ENCODE measurements at regions not wholly inside any gene's neighbourhood (a gene's known extent, or its start where the extent isn't known, plus 50 kb on each side); places are given as distances from the start of the nearest gene placed in this dataset.

DNA sequence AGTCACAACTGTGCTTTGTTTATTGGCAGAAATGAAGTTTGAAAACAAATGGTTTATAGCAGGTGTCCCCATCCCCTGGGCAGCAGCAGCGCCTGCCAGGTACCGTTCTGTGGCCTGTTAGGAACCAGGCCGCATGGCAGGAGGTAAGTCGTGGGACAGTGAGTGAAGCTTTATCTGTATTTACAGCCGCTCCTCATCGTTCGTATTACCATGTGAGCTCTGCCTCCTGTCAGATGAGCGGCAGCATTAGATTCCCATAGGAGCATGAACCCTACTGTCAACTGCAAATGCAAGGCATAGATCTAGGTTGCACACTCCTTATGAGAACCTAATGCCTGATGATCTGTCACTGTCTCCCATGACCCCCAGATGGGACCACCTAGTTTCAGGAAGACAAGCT lies 63.4 kb upstream of the SOD1 start:
- Histone ChIP-seq H3K4me1 (ENCODE audit: control insufficient read depth in 4 of 4, insufficient read depth in 4 of 4, low read length in 3 of 4) (peaks cover 0 to 6% (median 0%) of the 10 kb centered on the region in 4 donors), H3K9ac (ENCODE audit: low read depth in 1 of 2, low read length in 2 of 2) (no peak overlapping the region), H3K36me3 (ENCODE audit: control insufficient read depth in 4 of 4, insufficient read depth in 3 of 4, low read depth in 1 of 4, low read length in 3 of 4) (peaks cover 0 to 3% (median 0%) of the 10 kb centered on the region in 4 donors), H3K27me3 (ENCODE audit: control insufficient read depth in 4 of 4, insufficient read depth in 4 of 4, low read length in 3 of 4) (no peaks in the 10 kb centered on the region), H3K4me3 (ENCODE audit: low read depth in 1 of 3, low read length in 3 of 3) (no peak overlapping the region), H3K9me3 (ENCODE audit: control insufficient read depth in 4 of 4, low read length in 3 of 4) (no peaks in the 10 kb centered on the region), H3K27ac (ENCODE audit: low read depth in 1 of 2, low read length in 2 of 2) (no peak overlapping the region)
- no peak for DNase-seq (ENCODE audit: low spot score)
- no peak for TF ChIP-seq EGR1 (IDR thresholded peaks at IDR 0.05; ENCODE audit: low read depth in 2 of 2)
- no peak for TF ChIP-seq YY1 (IDR thresholded peaks at IDR 0.05)
- TF ChIP-seq, protein P1, sequence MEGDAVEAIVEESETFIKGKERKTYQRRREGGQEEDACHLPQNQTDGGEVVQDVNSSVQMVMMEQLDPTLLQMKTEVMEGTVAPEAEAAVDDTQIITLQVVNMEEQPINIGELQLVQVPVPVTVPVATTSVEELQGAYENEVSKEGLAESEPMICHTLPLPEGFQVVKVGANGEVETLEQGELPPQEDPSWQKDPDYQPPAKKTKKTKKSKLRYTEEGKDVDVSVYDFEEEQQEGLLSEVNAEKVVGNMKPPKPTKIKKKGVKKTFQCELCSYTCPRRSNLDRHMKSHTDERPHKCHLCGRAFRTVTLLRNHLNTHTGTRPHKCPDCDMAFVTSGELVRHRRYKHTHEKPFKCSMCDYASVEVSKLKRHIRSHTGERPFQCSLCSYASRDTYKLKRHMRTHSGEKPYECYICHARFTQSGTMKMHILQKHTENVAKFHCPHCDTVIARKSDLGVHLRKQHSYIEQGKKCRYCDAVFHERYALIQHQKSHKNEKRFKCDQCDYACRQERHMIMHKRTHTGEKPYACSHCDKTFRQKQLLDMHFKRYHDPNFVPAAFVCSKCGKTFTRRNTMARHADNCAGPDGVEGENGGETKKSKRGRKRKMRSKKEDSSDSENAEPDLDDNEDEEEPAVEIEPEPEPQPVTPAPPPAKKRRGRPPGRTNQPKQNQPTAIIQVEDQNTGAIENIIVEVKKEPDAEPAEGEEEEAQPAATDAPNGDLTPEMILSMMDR (IDR thresholded peaks at IDR 0.05; ENCODE audit: low read depth, low read length, missing input control): no peak
- TF ChIP-seq, protein P2, sequence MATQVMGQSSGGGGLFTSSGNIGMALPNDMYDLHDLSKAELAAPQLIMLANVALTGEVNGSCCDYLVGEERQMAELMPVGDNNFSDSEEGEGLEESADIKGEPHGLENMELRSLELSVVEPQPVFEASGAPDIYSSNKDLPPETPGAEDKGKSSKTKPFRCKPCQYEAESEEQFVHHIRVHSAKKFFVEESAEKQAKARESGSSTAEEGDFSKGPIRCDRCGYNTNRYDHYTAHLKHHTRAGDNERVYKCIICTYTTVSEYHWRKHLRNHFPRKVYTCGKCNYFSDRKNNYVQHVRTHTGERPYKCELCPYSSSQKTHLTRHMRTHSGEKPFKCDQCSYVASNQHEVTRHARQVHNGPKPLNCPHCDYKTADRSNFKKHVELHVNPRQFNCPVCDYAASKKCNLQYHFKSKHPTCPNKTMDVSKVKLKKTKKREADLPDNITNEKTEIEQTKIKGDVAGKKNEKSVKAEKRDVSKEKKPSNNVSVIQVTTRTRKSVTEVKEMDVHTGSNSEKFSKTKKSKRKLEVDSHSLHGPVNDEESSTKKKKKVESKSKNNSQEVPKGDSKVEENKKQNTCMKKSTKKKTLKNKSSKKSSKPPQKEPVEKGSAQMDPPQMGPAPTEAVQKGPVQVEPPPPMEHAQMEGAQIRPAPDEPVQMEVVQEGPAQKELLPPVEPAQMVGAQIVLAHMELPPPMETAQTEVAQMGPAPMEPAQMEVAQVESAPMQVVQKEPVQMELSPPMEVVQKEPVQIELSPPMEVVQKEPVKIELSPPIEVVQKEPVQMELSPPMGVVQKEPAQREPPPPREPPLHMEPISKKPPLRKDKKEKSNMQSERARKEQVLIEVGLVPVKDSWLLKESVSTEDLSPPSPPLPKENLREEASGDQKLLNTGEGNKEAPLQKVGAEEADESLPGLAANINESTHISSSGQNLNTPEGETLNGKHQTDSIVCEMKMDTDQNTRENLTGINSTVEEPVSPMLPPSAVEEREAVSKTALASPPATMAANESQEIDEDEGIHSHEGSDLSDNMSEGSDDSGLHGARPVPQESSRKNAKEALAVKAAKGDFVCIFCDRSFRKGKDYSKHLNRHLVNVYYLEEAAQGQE (IDR thresholded peaks at IDR 0.05): no peak
- TF ChIP-seq, protein P3, sequence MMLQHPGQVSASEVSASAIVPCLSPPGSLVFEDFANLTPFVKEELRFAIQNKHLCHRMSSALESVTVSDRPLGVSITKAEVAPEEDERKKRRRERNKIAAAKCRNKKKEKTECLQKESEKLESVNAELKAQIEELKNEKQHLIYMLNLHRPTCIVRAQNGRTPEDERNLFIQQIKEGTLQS (IDR thresholded peaks at IDR 0.05): no peak
- no peak for TF ChIP-seq GABPA (IDR thresholded peaks at IDR 0.05 in 1 of 2, conservative IDR thresholded peaks at IDR 0.05 in 1 of 2)
- no peak for TF ChIP-seq RXRA (IDR thresholded peaks at IDR 0.05)
- no peak for TF ChIP-seq NR2F2 (IDR thresholded peaks at IDR 0.05)
- no peak for TF ChIP-seq FOXA2 (IDR thresholded peaks at IDR 0.05)
- WGBS: 95% methylated on average over 8 of the region's 8 CpGs

DNA sequence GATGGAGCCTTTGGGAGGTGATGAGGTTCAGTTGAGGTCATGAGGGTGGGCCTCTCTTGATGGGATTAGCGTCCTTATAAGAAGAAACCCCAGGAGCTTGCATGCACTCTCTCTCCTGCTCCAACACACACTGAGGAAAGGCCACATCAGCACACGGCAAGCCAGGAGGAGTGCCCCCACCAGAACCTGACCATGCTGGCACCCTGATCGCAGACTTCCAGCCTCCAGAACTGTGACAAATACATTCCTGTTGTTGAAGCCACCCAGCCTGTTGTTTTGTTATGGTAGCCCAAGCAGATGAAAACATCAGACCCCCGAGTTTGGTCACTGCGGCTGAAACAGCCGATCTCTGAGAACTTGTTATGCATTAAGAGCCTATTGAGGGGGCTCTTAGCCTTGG lies 64.8 kb upstream of the SOD1 start:
- Histone ChIP-seq H3K9me3 (ENCODE audit: control insufficient read depth in 4 of 4, low read length in 3 of 4) (no peaks in the 10 kb centered on the region), H3K27me3 (ENCODE audit: control insufficient read depth in 4 of 4, insufficient read depth in 4 of 4, low read length in 3 of 4) (no peaks in the 10 kb centered on the region), H3K9ac (ENCODE audit: low read depth in 1 of 2, low read length in 2 of 2) (no peak overlapping the region), H3K36me3 (ENCODE audit: control insufficient read depth in 4 of 4, insufficient read depth in 3 of 4, low read depth in 1 of 4, low read length in 3 of 4) (peaks cover 0 to 3% (median 0%) of the 10 kb centered on the region in 4 donors), H3K27ac (ENCODE audit: low read depth in 1 of 2, low read length in 2 of 2) (no peak overlapping the region), H3K4me1 (ENCODE audit: control insufficient read depth in 4 of 4, insufficient read depth in 4 of 4, low read length in 3 of 4) (peaks cover 0 to 6% (median 0%) of the 10 kb centered on the region in 4 donors), H3K4me3 (ENCODE audit: low read depth in 1 of 3, low read length in 3 of 3) (no peak overlapping the region)
- 96% methylated on average over 6 of the region's 6 CpGs for WGBS
- TF ChIP-seq JUND (IDR thresholded peaks at IDR 0.05) (no peak), TAF1 (conservative IDR thresholded peaks at IDR 0.05) (no peak), EGR1 (IDR thresholded peaks at IDR 0.05; ENCODE audit: low read depth in 2 of 2) (no peak), YY1 (IDR thresholded peaks at IDR 0.05) (no peak), RXRA (IDR thresholded peaks at IDR 0.05) (no peak), SP1 (IDR thresholded peaks at IDR 0.05) (no peak), HNF4A (conservative IDR thresholded peaks at IDR 0.05) (no peak), NR2F2 (IDR thresholded peaks at IDR 0.05) (no peak), HNF4G (IDR thresholded peaks at IDR 0.05) (no peak)
- TF ChIP-seq, protein P3 (IDR thresholded peaks at IDR 0.05): no peak
- TF ChIP-seq, protein P4, sequence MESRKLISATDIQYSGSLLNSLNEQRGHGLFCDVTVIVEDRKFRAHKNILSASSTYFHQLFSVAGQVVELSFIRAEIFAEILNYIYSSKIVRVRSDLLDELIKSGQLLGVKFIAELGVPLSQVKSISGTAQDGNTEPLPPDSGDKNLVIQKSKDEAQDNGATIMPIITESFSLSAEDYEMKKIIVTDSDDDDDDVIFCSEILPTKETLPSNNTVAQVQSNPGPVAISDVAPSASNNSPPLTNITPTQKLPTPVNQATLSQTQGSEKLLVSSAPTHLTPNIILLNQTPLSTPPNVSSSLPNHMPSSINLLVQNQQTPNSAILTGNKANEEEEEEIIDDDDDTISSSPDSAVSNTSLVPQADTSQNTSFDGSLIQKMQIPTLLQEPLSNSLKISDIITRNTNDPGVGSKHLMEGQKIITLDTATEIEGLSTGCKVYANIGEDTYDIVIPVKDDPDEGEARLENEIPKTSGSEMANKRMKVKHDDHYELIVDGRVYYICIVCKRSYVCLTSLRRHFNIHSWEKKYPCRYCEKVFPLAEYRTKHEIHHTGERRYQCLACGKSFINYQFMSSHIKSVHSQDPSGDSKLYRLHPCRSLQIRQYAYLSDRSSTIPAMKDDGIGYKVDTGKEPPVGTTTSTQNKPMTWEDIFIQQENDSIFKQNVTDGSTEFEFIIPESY (IDR thresholded peaks at IDR 0.05): no peak
- TF ChIP-seq, protein P5, sequence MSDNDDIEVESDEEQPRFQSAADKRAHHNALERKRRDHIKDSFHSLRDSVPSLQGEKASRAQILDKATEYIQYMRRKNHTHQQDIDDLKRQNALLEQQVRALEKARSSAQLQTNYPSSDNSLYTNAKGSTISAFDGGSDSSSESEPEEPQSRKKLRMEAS (IDR thresholded peaks at IDR 0.05): no peak
- DNase-seq (ENCODE audit: low spot score): no peak

Data from liver (tissue), 8 donors.